HepG2 (cell line): ENCODE measurements at regions not wholly inside any gene's neighbourhood (a gene's known extent, or its start where the extent isn't known, plus 50 kb on each side); places are given as distances from the start of the nearest gene placed in this dataset.

ENCODE experiments used
- ATAC-seq: fragments of 200-7000 bp; cut with Tn5 transposase; 3 replicates; pipeline ENCODE4 v1.9.1; 2020; ENCODE audit warnings: mild to moderate bottlenecking, moderate library complexity
- BruUV-seq: library from RNA; stranded (reverse); fragments of 400-500 nt; replicated peaks from 2 replicates; lab custom pipeline; 2021; lab: Mats Ljungman, UMichigan
- CTCF ChIA-PET: fragments of 300-600 bp; formaldehyde crosslinking; extraction: SDS; loops from one replicate; lab custom pipeline; 2021; ENCODE audit warnings: low total read pairs, inconsistent platforms, low intra/inter-chr PET ratio; lab: Yijun Ruan, JAX
- POLR2A ChIA-PET: fragments of 350-600 bp; sonication (Branson Sonifier 250); formaldehyde crosslinking; loops from one replicate; lab custom pipeline; 2020; ENCODE audit warnings: antibody characterized with exemption, inconsistent platforms; lab: Yijun Ruan, JAX
- DNase-seq: peaks from one replicate; pipeline ENCODE4 v3.0.0-alpha.2; 2015; ENCODE audit warnings: low spot score
- FAIRE-seq: peaks from 3 replicates; lab custom pipeline; 2011; peaks lifted over from hg19 to GRCh38; lab: Jason Lieb, UNC
- H2AFZ ChIP-seq: one replicate; pipeline ENCODE4 v1.6.1; 2011; ENCODE audit warnings: low read length, inconsistent platforms
- H3K27ac ChIP-seq: fragments of 300-600 bp; 3 replicates; pipeline ENCODE4 v1.8.0; 2011; ENCODE audit warnings: mixed run types, mild to moderate bottlenecking, mixed read lengths, low read length, inconsistent platforms; ENCODE audit not compliant: insufficient read depth; ENCODE audit errors: extremely low read length
- H3K27me3 ChIP-seq, 2 experiments: fragments of 200-600 bp in 1 of 2; 2 replicates in 1 of 2; 3 replicates in 1 of 2; pipeline versions ENCODE4 v1.6.0 to v1.8.0; 2011; ENCODE audit warnings: low read length in 2 of 2, mild to moderate bottlenecking in 2 of 2, moderate library complexity in 2 of 2, inconsistent platforms in 1 of 2; ENCODE audit not compliant: insufficient read depth in 2 of 2, control insufficient read depth in 1 of 2
- H3K36me3 ChIP-seq, 2 experiments: fragments of 200-600 bp in 1 of 2; replicated peaks in 1 of 2; 2 replicates in 1 of 2; 3 replicates in 1 of 2; pipeline versions ENCODE4 v1.5.1 to v1.8.0; 2011; ENCODE audit warnings: low read length in 2 of 2, inconsistent platforms in 1 of 2; ENCODE audit not compliant: insufficient read depth in 2 of 2, control insufficient read depth in 1 of 2
- H3K4me1 ChIP-seq: 2 replicates; pipeline ENCODE4 v1.5.1; 2012; ENCODE audit warnings: low read length, inconsistent platforms; ENCODE audit not compliant: insufficient read depth
- H3K4me2 ChIP-seq: 2 replicates; pipeline ENCODE4 v1.6.0; 2011; ENCODE audit warnings: low read depth, low read length, inconsistent platforms
- H3K4me3 ChIP-seq, 3 experiments: fragments of 200-600 bp in 1 of 3; sonication (generic), shearing (Covaris generic) in 1 of 3; replicated peaks in 1 of 3; 2 replicates each; pipeline ENCODE4 v1.5.1; 2011 to 2016; ENCODE audit warnings: low read length in 3 of 3, inconsistent platforms in 2 of 3, low read depth in 2 of 3, mild to moderate bottlenecking in 2 of 3, control low read depth in 1 of 3, mixed read lengths in 1 of 3; ENCODE audit not compliant: insufficient read depth in 1 of 3
- H3K79me2 ChIP-seq: one replicate; pipeline ENCODE4 v1.6.1; 2011; ENCODE audit warnings: low read length, inconsistent platforms; ENCODE audit not compliant: insufficient read depth
- H3K9ac ChIP-seq: 2 replicates; pipeline ENCODE4 v1.6.0; 2011; ENCODE audit warnings: mild to moderate bottlenecking, low read depth, low read length, inconsistent platforms; ENCODE audit not compliant: insufficient read depth
- H3K9me3 ChIP-seq: 2 replicates; pipeline ENCODE4 v1.5.1; 2012; ENCODE audit warnings: mild to moderate bottlenecking, low read length
- H4K20me1 ChIP-seq: 2 replicates; pipeline ENCODE4 v1.6.0; 2011; ENCODE audit warnings: inconsistent platforms, mild to moderate bottlenecking, low read length, moderate library complexity; ENCODE audit not compliant: insufficient read depth
- ATF4 ChIP-seq, 2 experiments: fragments of 450-650 bp in 1 of 2; sonication (generic) in 1 of 2; formaldehyde crosslinking; IDR thresholded peaks; 2 replicates each; pipeline versions ENCODE4 v1.5.0 to v1.8.0; 2020 to 2022; ENCODE audit warnings: mild to moderate bottlenecking in 1 of 2, missing genetic modification reagents in 1 of 2
- ATRX ChIP-seq: sonication (generic); formaldehyde crosslinking; IDR thresholded peaks from 2 replicates; pipeline ENCODE4 v1.4.0; 2020; ENCODE audit warnings: missing genetic modification reagents, borderline replicate concordance
- FOXJ3 ChIP-seq: sonication (generic); formaldehyde crosslinking; IDR thresholded peaks from 2 replicates; pipeline ENCODE4 v1.4.0; 2020; ENCODE audit warnings: missing genetic modification reagents, mild to moderate bottlenecking, borderline replicate concordance
- FOXP4 ChIP-seq: sonication (generic); formaldehyde crosslinking; IDR thresholded peaks from 2 replicates; pipeline ENCODE4 v1.4.0; 2020; ENCODE audit warnings: missing genetic modification reagents
- HOXA3 ChIP-seq: sonication (generic); formaldehyde crosslinking; IDR thresholded peaks from 2 replicates; pipeline ENCODE4 v1.5.0; 2020; ENCODE audit warnings: missing genetic modification reagents
- KLF13 ChIP-seq: sonication (generic); formaldehyde crosslinking; IDR thresholded peaks from 2 replicates; pipeline ENCODE4 v1.4.0; 2020; ENCODE audit warnings: mild to moderate bottlenecking, missing genetic modification reagents
- MEIS1 ChIP-seq: sonication (generic); formaldehyde crosslinking; IDR thresholded peaks from 2 replicates; pipeline ENCODE4 v1.9.0; 2021; ENCODE audit warnings: mild to moderate bottlenecking, missing genetic modification reagents, moderate library complexity, borderline replicate concordance
- RXRB ChIP-seq: IDR thresholded peaks from 2 replicates; pipeline ENCODE4 v1.6.1; 2016; ENCODE audit warnings: borderline replicate concordance, missing genetic modification reagents, missing compliant biosample characterization
- SIN3B ChIP-seq: fragments of 150-350 bp; IDR thresholded peaks from 2 replicates; pipeline ENCODE4 v1.6.1; 2014; ENCODE audit warnings: low read length
- SNRNP70 ChIP-seq: fragments of 200-400 bp; formaldehyde crosslinking; IDR thresholded peaks from 2 replicates; pipeline ENCODE4 v1.6.1; 2017; ENCODE audit warnings: mild to moderate bottlenecking, low read depth, low read length, moderate library complexity
- TEAD2 ChIP-seq: sonication (generic); formaldehyde crosslinking; IDR thresholded peaks from 2 replicates; pipeline ENCODE4 v1.9.0; 2021; ENCODE audit warnings: missing genetic modification reagents
- ZNF557 ChIP-seq: sonication (generic); formaldehyde crosslinking; IDR thresholded peaks from 2 replicates; pipeline ENCODE4 v1.4.0; 2020; ENCODE audit warnings: missing genetic modification reagents
- ZNF644 ChIP-seq: IDR thresholded peaks from 2 replicates; pipeline ENCODE4 v1.6.1; 2016; ENCODE audit warnings: low read depth
- WGBS: methylation state at CpG from one replicate; pipeline ENCODE4 v1.1.6; 2017; ENCODE audit warnings: low lambda C conversion rate; 5-methylcytosine and 5-hydroxymethylcytosine counted together
- in situ Hi-C: cut with HindIII; loops from 2 replicates; pipeline ENCODE4 v1.10.0; 2017; ENCODE audit warnings: low pct_unique_long_range_greater_than_20kb; ENCODE audit not compliant: extremely low pct_ligation_motif_present
- intact Hi-C: fragments of 100-400 bp; cut with micrococcal nuclease; formaldehyde crosslinking; loops from one replicate; pipeline ENCODE4 v1.10.0; 2022; ENCODE audit not compliant: unreplicated experiment
- TF ChIP-seq, protein P1 (sequence below): sonication (generic); formaldehyde crosslinking; IDR thresholded peaks from 2 replicates; pipeline ENCODE4 v1.5.1; 2020; ENCODE audit warnings: missing genetic modification reagents, mild to moderate bottlenecking, borderline replicate concordance
- TF ChIP-seq, protein P2 (sequence below): sonication (generic); formaldehyde crosslinking; IDR thresholded peaks from 2 replicates; pipeline ENCODE4 v1.4.0; 2020; ENCODE audit warnings: missing genetic modification reagents, mild to moderate bottlenecking, borderline replicate concordance

GRCh38 chr5:117494188-117494587, 919.6 kb upstream of the SEMA6A start:
- Histone ChIP-seq H3K4me1 (no peaks in the 10 kb centered on the region), H3K9me3 (no peaks in the 10 kb centered on the region), H3K9ac (no peak overlapping the region), H3K4me3 (no peak overlapping the region), H4K20me1 (no peaks in the 10 kb centered on the region), H3K4me2 (no peak overlapping the region), H3K36me3 (no peaks in the 10 kb centered on the region), H3K27ac (no peak overlapping the region), H3K79me2 (no peaks in the 10 kb centered on the region), H3K27me3 (no peaks in the 10 kb centered on the region; a peak in 1 of 5 replicates), H2AFZ (no peak overlapping the region)
- DNase-seq (no peak), FAIRE-seq (no peak), ATAC-seq (no peak)
- no TSS peak for BruUV-seq
- intact Hi-C loops (no loop called here), in situ Hi-C loops (no loop called here)
- TF ChIP-seq, protein P1, sequence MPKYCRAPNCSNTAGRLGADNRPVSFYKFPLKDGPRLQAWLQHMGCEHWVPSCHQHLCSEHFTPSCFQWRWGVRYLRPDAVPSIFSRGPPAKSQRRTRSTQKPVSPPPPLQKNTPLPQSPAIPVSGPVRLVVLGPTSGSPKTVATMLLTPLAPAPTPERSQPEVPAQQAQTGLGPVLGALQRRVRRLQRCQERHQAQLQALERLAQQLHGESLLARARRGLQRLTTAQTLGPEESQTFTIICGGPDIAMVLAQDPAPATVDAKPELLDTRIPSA (CRISPR knock-in tag), result no peak
- no peak for TF ChIP-seq RXRB (CRISPR knock-in tag)
- 0% methylated on average over 2 of the region's 2 CpGs for WGBS
- CTCF ChIA-PET, result no interaction called here
- POLR2A ChIA-PET, result no interaction called here

DNA sequence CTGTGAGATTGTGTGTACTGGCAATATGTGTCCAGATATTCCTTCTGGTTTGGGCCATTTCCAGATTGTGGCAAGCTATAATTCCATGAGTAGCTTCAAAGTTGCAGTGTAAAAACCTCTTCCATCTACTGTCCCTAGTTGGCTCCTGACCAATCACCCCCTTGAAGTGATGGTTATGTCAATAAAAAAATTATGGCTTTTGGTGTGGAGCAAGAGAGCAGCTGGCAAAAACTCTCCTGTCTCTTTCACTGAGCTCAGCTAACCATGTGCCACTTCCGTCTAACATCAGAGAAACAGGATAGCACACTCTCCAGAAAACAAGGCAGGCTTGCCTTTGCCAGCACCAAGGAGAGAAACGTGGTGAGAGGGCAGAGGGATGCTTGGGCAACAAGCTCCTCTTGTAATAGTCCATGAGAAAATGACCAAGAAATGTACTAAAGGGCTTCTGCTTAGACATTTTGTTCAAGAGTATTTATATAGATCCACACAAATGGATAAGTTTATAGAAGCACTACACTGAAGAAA, 914.4 kb upstream of the SEMA6A start:
- no peak for DNase-seq
- WGBS, result 0% methylated on average over 2 of the region's 2 CpGs
- in situ Hi-C loops, result no loop called here
- TF ChIP-seq ATF4 (CRISPR knock-in tag; IDR thresholded peaks at IDR 0.05) (no peak), FOXJ3 (no peak), HOXA3 (CRISPR knock-in tag) (no peak), FOXP4 (CRISPR knock-in tag) (no peak), MEIS1 (CRISPR knock-in tag) (no peak), ZNF644 (CRISPR knock-in tag) (no peak), ATRX (CRISPR knock-in tag) (no peak), KLF13 (CRISPR knock-in tag) (no peak), TEAD2 (CRISPR knock-in tag) (no peak), ZNF557 (CRISPR knock-in tag) (no peak), SIN3B (no peak), SNRNP70 (no peak)
- TF ChIP-seq, protein P2, sequence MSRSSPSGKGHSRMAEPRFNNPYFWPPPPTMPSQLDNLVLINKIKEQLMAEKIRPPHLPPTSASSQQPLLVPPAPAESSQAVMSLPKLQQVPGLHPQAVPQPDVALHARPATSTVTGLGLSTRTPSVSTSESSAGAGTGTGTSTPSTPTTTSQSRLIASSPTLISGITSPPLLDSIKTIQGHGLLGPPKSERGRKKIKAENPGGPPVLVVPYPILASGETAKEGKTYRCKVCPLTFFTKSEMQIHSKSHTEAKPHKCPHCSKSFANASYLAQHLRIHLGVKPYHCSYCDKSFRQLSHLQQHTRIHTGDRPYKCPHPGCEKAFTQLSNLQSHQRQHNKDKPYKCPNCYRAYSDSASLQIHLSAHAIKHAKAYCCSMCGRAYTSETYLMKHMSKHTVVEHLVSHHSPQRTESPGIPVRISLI, result no peak

More for the DNA sequence above, 914.4 kb upstream of the SEMA6A start:
- BruUV-seq, result no TSS peak
- FAIRE-seq, result no peak
- Histone ChIP-seq H3K27ac (no peak overlapping the region), H3K27me3 (no peaks in the 10 kb centered on the region), H3K4me1 (no peaks in the 10 kb centered on the region), H3K4me2 (no peak overlapping the region), H2AFZ (no peak overlapping the region), H3K9ac (no peak overlapping the region), H3K79me2 (no peaks in the 10 kb centered on the region), H3K4me3 (no peak overlapping the region), H3K36me3 (no peaks in the 10 kb centered on the region), H4K20me1 (no peaks in the 10 kb centered on the region), H3K9me3 (no peaks in the 10 kb centered on the region)
- POLR2A ChIA-PET, result no interaction called here
- CTCF ChIA-PET, result no interaction called here
- no peak for ATAC-seq
- intact Hi-C loops, result no loop called here
